AG10803 (cell line): ENCODE measurements at regions not wholly inside any gene's neighbourhood (a gene's known extent, or its start where the extent isn't known, plus 50 kb on each side); places are given as distances from the start of the nearest gene placed in this dataset.
"Not testable (repeated sequence)": the region's sequence is repeated elsewhere in the genome, so short reads cannot be mapped to it uniquely, and the experiment has no call there.

Source experiments
- DNase-seq: peaks from one replicate; pipeline ENCODE4 v3.0.0; 2010; ENCODE audit warnings: low read depth
- H3K4me3 ChIP-seq: 2 replicates; pipeline ENCODE4 v1.5.1; 2011; ENCODE audit warnings: mild to moderate bottlenecking, low read length, control low read depth
- TF ChIP-seq, protein P1 (sequence below): conservative IDR thresholded peaks from 2 replicates; pipeline ENCODE4 v1.5.1; 2011; ENCODE audit warnings: mild to moderate bottlenecking, low read length, control low read depth, inconsistent platforms

DNA sequence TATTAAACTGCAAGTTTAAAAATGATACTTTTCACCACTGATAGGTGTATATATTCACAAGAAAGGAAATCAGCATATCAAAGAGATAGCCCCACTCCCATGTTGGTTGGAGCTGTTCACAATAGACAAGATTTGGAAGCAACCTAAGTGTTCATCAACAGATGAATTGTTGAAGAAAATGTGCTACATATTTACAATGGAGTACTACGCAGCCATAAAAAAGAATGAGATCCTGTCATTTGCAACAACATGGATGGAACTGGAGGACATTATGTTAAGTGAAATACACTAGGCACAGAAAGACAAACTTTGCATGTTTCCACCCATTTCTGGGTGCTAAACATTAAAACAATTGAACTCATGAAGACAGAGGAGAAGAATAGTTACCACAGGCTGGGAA, 278.9 kb upstream of the XYLT1 start:
- TF ChIP-seq, protein P1, sequence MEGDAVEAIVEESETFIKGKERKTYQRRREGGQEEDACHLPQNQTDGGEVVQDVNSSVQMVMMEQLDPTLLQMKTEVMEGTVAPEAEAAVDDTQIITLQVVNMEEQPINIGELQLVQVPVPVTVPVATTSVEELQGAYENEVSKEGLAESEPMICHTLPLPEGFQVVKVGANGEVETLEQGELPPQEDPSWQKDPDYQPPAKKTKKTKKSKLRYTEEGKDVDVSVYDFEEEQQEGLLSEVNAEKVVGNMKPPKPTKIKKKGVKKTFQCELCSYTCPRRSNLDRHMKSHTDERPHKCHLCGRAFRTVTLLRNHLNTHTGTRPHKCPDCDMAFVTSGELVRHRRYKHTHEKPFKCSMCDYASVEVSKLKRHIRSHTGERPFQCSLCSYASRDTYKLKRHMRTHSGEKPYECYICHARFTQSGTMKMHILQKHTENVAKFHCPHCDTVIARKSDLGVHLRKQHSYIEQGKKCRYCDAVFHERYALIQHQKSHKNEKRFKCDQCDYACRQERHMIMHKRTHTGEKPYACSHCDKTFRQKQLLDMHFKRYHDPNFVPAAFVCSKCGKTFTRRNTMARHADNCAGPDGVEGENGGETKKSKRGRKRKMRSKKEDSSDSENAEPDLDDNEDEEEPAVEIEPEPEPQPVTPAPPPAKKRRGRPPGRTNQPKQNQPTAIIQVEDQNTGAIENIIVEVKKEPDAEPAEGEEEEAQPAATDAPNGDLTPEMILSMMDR, result no peak
- H3K4me3 ChIP-seq, result no peak overlapping the region
- DNase-seq, result no peak

DNA sequence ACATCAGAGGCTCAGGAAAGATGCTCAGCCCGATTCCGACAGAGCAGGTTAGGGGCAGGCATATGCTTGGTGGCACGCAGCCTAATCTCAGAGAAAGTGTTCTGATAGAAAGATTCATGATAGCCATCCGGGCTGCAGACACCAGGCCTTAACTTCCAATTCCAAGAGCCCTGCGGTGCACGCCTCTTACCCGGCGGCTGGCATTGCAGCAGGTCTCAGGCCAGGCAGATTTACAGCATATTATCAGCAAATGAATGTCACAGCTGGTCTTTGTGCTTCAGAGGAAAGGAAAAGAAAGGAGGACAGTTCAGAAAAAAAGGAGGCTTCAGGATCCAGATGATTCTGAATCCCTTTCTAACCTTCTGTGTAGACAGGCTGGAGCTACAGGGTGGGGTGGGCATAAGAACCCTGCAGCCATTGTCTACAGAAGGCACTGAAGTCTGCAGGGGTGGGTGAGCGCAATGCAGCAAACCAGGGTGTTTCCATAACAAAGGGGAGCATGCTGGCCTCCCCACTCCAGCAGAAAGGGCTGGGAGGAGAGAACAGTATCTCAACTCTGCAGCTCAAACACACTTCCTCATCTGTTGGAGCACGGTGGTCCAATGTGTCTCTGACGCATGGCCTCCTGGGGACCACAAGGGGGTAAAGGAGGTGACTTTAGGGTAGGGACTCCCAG, 277.4 kb upstream of the XYLT1 start:
- TF ChIP-seq, protein P1, result no peak
- no peak overlapping the region for H3K4me3 ChIP-seq
- no peak for DNase-seq

DNA sequence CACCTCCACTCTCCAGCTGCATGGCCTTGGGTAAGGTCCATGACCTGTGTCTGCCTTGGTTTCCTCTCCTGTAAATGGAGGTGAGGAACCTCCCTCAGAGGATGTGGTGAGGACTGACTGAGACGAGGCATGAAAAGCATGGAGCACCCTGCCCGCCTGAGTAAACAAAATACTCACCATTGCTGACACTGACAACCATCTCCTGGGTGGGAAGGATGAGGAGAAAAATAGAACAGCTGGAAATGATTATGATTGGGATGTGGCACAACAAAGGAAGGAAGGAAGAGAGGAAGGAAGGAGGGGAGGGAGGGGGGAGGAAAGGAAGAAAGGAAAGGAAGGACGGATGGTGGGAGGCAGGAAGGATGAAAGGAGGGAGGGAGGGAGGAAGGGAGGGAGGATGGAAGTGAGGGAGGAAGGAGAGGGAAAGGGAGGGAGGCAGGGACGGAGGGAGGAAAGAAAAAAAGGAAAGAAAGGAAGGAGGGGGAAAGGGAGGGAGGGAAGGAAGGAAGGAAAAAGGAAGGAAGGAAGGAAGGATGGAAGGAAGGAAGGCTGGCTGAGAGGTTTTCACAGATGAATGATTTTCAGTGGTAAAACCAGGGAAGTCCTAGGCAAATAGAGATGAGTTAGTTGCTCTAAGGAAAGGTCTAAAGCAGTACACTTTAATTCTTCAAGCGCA, 276.5 kb upstream of the XYLT1 start:
- no peak overlapping the region for H3K4me3 ChIP-seq
- TF ChIP-seq, protein P1, result no peak
- DNase-seq, result no peak

DNA sequence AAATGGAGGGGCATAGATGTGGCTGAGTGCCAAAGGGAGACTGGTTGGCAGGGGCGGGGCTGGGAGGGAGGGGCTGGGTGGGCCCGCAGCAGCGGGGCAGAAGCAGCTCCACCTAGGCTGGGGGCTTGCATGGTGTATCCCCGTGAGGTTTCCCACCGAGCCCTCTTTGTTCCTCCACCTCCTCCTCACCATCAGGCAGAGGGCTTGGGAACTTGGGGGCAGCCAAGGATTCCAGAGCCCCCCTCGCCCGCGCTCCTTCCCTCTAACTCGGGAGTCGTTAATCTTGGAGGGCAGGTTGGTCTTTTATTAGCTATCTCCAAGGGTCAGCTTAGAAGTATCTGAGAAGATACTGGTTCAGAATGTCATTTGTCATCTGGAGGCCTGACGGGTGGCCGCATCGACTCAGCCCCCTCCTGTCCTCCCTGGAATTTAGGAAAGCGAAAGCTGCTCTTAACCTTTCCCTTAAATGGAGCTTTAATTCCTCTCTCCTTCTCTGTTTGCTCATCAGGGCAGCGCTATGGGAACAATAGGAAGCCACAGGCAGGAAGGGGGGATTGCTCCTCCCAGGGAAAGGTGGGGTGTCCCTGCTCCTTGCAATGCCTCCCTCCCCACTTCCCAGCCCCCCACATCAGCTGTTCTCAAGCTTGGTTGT, 274.3 kb upstream of the XYLT1 start:
- TF ChIP-seq, protein P1, result no peak
- DNase-seq, result no peak
- H3K4me3 ChIP-seq, result no peak overlapping the region

DNA sequence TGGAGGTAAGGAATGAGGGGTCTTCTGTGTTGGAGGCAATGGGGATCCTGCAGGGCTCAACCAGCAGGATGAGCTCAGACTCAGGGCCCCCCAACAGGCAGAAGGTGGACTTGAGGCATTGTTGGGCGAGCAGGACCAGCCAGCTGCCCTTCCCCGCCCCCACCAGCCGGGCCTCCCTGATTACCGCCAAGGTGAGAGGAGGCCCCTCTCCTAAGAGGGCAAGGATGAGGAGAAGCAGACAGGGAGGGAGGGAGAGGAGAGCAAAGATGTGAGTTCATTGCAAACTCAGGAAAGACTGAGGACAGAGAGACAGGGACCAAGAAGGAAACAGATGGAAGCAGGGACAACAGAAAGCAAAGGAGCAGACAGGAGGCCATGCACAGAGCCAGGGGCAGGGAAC, 272.8 kb upstream of the XYLT1 start:
- H3K4me3 ChIP-seq, result no peak overlapping the region
- DNase-seq, result no peak
- TF ChIP-seq, protein P1, result no peak

DNA sequence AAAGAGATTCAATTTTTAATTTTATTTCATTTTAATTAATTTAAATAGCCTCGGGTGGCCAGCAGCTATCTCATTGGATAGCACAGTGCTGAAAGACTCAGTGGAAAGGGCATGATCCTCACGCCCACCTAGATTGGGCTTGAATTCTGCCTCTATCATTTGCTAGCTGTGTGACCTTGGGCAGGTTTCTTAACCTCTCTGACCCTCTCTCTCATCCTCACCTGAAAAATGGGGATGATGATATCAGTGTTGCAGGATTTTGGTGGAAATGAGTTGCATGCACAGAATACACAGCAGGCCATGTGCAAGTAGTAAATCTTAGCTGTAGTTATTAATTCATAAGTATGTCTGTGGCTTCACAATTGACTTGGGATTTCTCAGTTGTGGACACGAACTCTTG, 272.4 kb upstream of the XYLT1 start:
- TF ChIP-seq, protein P1, result no peak
- DNase-seq, result no peak
- H3K4me3 ChIP-seq, result no peak overlapping the region

DNA sequence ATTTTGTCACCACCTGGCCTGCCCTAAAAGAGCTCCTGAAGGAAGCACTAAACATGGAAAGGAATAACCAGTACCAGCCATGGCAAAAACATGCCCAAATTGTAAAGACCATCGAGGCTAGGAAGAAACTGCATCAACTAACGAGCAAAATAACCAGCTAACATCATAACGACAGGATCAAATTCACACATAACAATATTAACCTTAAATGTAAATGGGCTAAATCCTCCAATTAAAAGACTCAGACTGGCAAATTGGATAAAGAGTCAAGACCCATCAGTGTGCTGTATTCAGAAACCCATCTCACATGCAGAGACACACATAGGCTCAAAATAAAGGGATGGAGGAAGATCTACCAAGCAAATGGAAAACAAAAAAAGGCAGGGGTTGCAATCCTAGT, 264.3 kb upstream of the XYLT1 start:
- H3K4me3 ChIP-seq, DNase-seq: not testable (repeated sequence)
